ENCODE measurements at regions not wholly inside any gene's neighbourhood (a gene's known extent, or its start where the extent isn't known, plus 50 kb on each side); places are given as distances from the start of the nearest gene placed in this dataset.
"Not testable (repeated sequence)": the region's sequence is repeated elsewhere in the genome, so short reads cannot be mapped to it uniquely, and the experiment has no call there.

- DNase-seq = no peak
Observed at GRCh38 chr5:130937046-130937445, 228.0 kb downstream of the HINT1 start.

DNA sequence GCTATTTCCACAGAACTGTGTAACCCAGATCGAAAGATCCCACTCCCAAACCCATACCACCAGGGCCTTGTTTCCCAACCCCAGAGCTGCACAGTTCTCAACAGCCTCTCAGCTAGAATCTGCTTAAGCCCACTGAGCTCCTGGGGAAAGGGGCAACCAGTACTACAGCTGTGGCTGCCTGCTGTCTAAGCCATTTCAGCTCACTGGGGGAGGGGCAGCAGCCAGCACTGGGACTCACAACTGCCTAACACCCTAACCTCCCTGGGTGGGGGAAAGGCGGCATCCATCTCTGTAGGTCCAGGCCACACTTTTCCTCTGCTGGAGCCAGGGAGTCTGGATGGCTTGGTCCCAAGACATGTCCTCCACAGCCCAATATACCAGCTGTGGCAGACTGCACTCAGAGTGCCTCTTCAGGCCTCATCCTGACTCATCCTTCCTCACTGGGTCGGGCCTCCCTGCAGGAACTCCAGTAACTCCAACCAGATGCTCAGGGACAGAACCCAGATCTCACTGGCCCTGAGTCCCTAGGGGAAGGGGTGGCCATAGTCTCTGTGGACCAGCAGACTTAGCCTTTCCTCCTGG lies 241.4 kb downstream of the HINT1 start:
- DNase-seq = no peak

- DNase-seq = no peak
Observed at GRCh38 chr5:130912088-130912487, 253.0 kb downstream of the HINT1 start.

GRCh38 chr5:130908186-130908585 lies 256.9 kb downstream of the HINT1 start:
- DNase-seq = no peak

DNA sequence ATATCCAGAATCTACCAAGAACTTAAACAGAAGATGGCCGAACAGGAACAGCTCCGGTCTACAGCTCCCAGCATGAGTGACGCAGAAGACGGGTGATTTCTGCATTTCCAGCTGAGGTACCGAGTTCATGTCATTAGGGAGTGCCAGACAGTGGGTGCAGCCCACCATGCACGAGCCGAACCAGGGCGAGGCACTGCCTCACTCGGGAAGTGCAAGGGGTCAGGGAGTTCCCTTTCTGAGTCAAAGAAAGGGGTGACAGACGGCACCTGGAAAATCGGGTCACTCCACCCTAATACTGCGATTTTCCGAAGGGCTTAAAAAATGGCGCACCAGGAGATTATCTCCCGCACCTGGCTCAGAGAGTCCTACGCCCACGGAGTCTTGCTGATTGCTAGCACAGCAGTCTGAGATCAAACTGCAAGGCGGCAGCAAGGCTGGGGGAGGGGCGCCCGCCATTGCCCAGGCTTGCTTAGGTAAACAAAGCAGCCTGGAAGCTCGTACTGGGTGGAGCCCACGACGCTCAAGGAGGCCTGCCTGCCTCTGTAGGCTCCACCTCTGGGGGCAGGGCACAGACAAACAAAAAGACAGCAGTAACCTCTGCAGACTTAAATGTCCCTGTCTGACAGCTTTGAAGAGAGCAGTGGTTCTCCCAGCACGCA lies 267.4 kb downstream of the HINT1 start:
- DNase-seq = not testable (repeated sequence)

DNA sequence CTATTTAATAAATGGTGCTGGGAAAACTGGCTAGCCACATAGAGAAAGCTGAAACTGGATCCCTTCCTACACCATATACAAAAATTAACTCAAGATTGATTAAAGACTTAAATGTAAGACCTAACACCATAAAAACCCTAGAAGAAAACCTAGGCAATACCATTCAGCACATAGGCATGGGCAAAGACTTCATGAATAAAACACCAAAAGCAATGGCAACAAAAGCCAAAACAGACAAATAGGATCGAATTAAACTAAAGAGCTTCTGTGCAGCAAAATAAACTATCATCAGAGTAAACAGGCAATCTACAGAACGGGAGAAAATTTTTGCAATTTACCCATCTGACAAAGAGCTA lies 267.9 kb downstream of the HINT1 start:
- DNase-seq = not testable (repeated sequence)

DNA sequence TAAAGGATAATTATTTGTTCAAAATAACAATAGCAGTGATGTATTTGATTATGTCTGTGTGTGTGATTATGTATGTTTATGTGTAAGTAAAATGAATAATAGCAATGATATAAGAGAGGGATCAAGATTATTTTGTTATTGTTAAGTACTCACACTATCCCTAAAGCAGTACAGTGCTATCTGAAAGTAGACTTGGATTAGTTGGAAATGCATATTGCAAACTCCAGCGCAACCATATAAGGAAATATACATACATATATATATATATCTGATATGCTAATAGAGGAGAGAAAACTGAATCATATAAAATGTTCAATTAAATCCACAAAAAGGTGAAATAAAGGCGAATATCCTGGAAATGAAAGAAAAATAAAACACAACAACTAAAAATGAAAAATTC lies 268.4 kb downstream of the HINT1 start:
- no peak for DNase-seq

- DNase-seq = no peak
Observed at GRCh38 chr5:130893006-130893405, 272.1 kb downstream of the HINT1 start.

GRCh38 chr5:130890610-130891009 lies 274.4 kb downstream of the HINT1 start:
- DNase-seq = no peak

GRCh38 chr5:130885691-130886090 lies 279.4 kb downstream of the HINT1 start:
- DNase-seq = no peak

DNA sequence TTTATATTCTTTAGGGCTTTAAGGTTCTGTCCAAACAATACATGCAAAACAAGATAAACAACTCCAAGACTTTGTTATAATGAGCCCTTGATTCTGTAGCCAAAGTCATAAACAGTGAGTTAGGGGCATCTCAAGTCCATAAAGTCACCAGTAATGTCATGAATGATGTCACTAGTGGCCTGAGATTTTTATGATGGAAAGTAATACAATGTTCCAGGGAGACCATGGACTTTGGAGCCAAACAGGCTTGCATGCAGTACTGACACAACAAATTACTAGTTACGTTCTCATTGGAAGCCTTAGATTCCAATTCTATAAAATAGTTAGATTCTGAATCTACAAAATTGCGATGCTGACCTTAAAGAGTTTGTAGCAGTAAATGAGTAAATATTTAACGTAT lies 280.0 kb downstream of the HINT1 start:
- DNase-seq = no peak

DNA sequence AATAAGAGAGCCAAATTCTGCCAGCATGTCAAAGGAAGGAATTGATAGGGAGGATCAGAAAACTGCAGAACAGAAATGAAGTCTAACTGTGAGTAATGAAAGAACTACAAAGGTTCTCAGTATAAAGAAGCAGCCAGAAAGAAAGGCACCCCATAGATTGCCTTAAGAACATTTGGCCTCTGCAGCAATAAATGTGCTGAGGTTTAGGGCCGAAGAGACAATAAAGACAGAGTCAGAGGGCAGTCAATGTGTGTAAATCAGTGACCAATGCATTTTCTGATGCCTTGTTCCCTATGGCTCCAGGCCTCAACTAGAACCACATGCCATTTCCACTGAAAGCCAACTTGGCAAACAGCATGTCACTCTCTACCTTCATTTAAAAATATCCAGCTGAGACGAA lies 281.0 kb downstream of the HINT1 start:
- no peak for DNase-seq

- DNase-seq = no peak
Observed at GRCh38 chr5:130875656-130876055, 289.4 kb downstream of the HINT1 start.

- DNase-seq = no peak
Observed at GRCh38 chr5:130874861-130875417, 290.1 kb downstream of the HINT1 start.

DNA sequence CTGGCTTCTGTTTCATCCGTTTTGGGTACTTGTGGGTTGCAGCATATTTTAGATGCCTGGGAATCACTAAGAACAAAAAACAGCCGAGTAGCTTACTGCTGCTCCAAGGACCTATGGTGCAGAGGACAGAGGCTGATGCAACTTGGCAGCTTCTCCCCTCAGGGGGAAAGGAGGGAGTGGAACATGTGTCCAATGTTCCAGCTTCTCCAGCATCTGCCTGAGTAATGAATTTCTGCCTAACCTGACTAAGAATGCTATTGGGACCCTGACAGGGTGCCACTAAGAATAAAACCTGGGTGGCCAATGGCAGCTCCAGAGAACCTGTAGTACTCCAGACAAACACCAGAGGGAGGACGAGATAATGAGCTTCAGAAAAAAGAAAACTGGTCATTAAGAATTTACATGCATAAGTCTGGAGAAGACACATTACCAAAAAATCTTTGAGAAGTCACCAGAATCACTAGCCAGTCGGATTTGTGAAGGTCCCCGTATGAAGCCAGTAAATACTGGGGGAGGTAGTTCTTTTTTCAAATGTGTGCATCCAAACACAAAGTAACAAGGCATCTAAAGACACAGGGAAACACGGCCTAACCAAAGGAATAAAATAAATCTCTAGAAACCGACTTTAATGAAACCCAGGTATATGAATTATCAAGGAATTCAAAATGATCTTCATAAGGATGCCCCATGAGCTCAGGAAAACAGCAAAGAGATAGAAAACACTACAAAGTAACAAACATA lies 293.5 kb downstream of the HINT1 start:
- DNase-seq = peak; percentile 36

DNA sequence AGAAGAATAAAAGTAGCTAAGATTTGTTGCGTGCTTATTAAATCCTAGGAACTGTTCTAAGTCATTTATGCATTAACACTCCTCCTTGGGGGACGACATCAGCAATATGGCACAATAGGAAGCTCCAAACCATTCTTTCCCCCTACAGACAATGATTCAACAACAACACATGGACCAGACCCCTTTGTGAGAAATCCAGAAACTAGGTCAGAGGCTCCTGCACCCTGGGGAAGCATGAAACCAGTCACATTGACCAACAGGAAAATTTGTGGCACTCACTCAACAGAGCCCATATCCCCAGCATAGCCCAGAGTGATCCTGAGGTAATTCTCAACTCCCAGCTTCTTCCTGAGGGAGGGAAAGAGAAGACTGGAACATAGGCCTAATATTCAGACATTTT lies 294.4 kb downstream of the HINT1 start:
- DNase-seq = no peak

- no peak for DNase-seq
Observed at GRCh38 chr5:130868186-130868840, 296.7 kb downstream of the HINT1 start.

GRCh38 chr5:130845049-130845765 lies 319.8 kb downstream of the HINT1 start:
- DNase-seq = no peak

DNA sequence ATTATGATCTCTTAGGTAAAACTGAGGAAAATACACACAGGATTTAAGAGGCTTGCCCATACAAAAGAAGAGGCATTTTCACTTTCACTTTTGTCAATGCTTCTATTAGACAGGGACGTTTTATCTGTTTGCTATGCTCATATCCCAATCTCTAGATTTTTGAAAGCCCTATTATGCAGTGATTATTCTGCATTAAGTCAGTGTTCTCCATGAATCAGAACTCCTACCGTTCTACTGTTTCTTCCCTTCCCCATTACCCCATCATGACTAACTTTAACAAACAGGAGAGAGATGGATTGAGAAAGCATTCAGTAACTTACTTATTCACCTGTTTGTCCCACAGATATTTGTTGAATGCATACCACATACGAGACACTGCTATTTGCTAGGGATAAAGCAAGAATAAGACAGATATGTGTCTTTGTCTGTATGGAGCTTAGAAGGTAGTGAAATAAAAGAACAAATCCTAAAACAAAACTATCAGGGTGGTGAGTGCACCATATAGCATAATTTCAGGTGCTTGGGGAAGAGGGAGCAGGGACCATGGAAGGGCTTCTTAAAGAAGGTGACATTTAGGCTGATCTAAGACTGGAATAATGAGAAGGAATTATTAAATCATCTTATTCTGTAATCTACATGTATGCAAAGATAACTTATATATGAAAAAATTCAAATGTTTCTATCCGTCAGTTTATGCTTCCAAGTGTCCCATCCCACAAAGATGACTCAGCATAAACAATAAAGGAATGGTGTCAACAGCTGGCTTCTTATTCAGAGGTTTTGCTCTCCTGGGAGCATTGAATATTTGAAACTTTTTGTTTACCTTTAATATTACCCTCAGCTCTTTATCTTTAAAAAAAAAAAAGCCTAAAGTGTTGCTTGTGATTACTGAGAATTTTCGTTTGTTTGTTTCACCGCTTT lies 328.1 kb downstream of the HINT1 start:
- peak; percentile 10 for DNase-seq

DNA sequence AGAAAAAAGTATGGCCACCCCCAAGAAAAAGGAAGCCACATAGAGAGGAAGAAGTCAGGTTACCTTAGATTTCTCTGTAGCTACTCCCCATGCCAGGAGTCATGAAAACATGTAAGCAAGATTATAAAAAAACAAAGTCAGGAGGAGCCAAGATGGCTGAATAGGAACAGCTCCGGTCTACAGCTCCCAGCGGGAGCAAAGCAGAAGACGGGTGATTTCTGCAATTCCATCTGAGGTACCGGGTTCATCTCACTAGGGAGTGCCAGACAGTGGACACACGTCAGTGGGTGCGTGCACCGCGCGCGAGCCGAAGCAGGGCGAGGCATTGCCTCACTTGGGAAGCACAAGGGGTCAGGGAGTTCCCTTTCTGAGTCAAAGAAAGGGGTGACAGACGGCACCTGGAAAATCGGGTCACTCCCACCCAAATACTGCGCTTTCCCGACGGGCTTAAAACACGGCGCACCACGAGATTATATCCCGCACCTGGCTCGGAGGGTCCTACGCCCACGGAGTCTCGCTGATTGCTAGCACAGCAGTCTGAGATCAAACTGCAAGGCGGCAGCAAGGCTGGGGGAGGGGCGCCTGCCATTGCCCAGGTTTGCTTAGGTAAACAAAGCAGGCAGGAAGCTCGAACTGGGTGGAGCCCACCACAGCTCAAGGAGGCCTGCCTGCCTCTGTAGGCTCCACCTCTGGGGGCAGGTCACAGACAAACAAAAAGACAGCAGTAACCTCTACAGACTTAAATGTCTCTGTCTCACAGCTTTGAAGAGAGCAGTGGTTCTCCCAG lies 347.3 kb downstream of the HINT1 start:
- not testable (repeated sequence) for DNase-seq

DNA sequence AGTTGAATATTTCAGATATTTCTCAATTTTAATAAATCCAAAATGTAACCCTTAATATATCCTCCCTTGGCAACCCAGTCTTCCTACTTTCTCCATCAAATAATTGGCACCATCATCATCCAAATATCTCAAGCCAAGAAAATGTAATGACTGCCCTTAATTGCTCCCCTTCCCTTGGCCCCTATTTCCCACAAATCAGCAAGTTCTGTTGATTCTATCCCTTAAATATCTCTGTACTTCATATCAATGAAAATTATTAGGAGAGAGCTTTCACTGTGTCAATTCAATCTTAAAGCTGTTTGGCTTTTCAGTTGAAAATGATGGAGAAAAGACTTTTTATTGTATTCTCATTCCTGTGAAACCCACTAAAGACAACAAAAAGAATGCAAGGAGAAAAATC lies 349.8 kb downstream of the HINT1 start:
- no peak for DNase-seq
